GM23338 (cell line): ENCODE measurements at regions not wholly inside any gene's neighbourhood (a gene's known extent, or its start where the extent isn't known, plus 50 kb on each side); places are given as distances from the start of the nearest gene placed in this dataset.
"Not testable (repeated sequence)": the region's sequence is repeated elsewhere in the genome, so short reads cannot be mapped to it uniquely, and the experiment has no call there.

Experiments used
- ATAC-seq: fragments of 200-7000 bp; cut with Tn5 transposase; 3 replicates; pipeline ENCODE4 v1.9.1; 2020
- DNase-seq: peaks from one replicate; pipeline ENCODE4 v3.0.0-alpha.2; 2015; ENCODE audit warnings: low spot score
- H2AFZ ChIP-seq: fragments of 200-600 bp; sonication (generic); 2 replicates; pipeline ENCODE4 v1.8.0; 2016; ENCODE audit warnings: antibody characterized with exemption, mild to moderate bottlenecking, moderate library complexity
- H3F3A ChIP-seq: fragments of 200-600 bp; sonication (generic); replicated peaks from 2 replicates; pipeline ENCODE4 v1.8.0; 2017; ENCODE audit warnings: antibody characterized with exemption, mixed run types, low read depth
- H3K27ac ChIP-seq: fragments of 200-600 bp; sonication (generic); 2 replicates; pipeline ENCODE4 v1.6.1; 2016; ENCODE audit warnings: low read depth
- H3K27me3 ChIP-seq: fragments of 200-600 bp; sonication (generic); 2 replicates; pipeline ENCODE4 v1.8.0; 2016; ENCODE audit warnings: mild to moderate bottlenecking, mixed run types, moderate library complexity; ENCODE audit not compliant: insufficient read depth
- H3K36me3 ChIP-seq: fragments of 200-600 bp; sonication (generic); 2 replicates; pipeline ENCODE4 v1.8.0; 2016; ENCODE audit warnings: mild to moderate bottlenecking; ENCODE audit not compliant: insufficient read depth
- H3K4me1 ChIP-seq: fragments of 200-600 bp; sonication (generic); 2 replicates; pipeline ENCODE4 v1.8.0; 2016; ENCODE audit warnings: mild to moderate bottlenecking, moderate library complexity; ENCODE audit not compliant: insufficient read depth
- H3K4me2 ChIP-seq: fragments of 200-600 bp; sonication (generic); 2 replicates; pipeline ENCODE4 v1.7.1; 2017; ENCODE audit warnings: mixed run types
- H3K4me3 ChIP-seq: fragments of 200-600 bp; sonication (generic); 2 replicates; pipeline ENCODE4 v1.6.1; 2016; ENCODE audit warnings: mixed run types
- H3K79me2 ChIP-seq: fragments of 200-600 bp; sonication (generic); replicated peaks from 2 replicates; pipeline ENCODE4 v1.8.0; 2017; ENCODE audit warnings: mild to moderate bottlenecking; ENCODE audit not compliant: insufficient read depth
- H3K9me2 ChIP-seq: fragments of 200-600 bp; sonication (generic); 2 replicates; pipeline ENCODE4 v1.8.0; 2017; ENCODE audit not compliant: insufficient read depth
- H4K20me1 ChIP-seq: fragments of 200-600 bp; sonication (generic); replicated peaks from 2 replicates; pipeline ENCODE4 v1.8.0; 2017; ENCODE audit warnings: mild to moderate bottlenecking; ENCODE audit not compliant: insufficient read depth
- H3K27ac Mint-ChIP-seq: 2 replicates; pipeline ENCODE4 v1.8.0; 2020; ENCODE audit warnings: inconsistent platforms, mild to moderate bottlenecking, moderate library complexity, mixed read lengths
- H3K27me3 Mint-ChIP-seq: 3 replicates; pipeline ENCODE4 v1.8.0; 2022; ENCODE audit warnings: low read depth, mild to moderate bottlenecking, moderate library complexity, mixed read lengths, inconsistent platforms; ENCODE audit not compliant: insufficient read depth, poor library complexity
- H3K36me3 Mint-ChIP-seq: 3 replicates; pipeline ENCODE4 v1.8.0; 2021; ENCODE audit warnings: low read depth, mild to moderate bottlenecking, inconsistent platforms, moderate library complexity, mixed read lengths
- H3K4me1 Mint-ChIP-seq: 3 replicates; pipeline ENCODE4 v1.8.0; 2020; ENCODE audit warnings: mild to moderate bottlenecking, inconsistent platforms, mixed read lengths
- H3K4me3 Mint-ChIP-seq: 3 replicates; pipeline ENCODE4 v1.8.0; 2021; ENCODE audit warnings: moderate library complexity, mild to moderate bottlenecking, inconsistent platforms, mixed read lengths
- H3K9me3 Mint-ChIP-seq: 3 replicates; pipeline ENCODE4 v1.8.0; 2020; ENCODE audit warnings: moderate library complexity, mild to moderate bottlenecking, inconsistent platforms, mixed read lengths
- ETS1 ChIP-seq: IDR thresholded peaks from 2 replicates; pipeline ENCODE4 v1.6.1; 2016; ENCODE audit warnings: antibody characterized with exemption
- EZH2 ChIP-seq: fragments of 200-600 bp; sonication (generic); IDR thresholded peaks from one replicate; pipeline ENCODE4 v1.8.0; 2017; ENCODE audit warnings: antibody characterized with exemption, mild to moderate bottlenecking, low read depth; ENCODE audit not compliant: unreplicated experiment
- POLR2AphosphoS5 ChIP-seq: IDR thresholded peaks from 2 replicates; pipeline ENCODE4 v1.6.1; 2016; ENCODE audit warnings: antibody characterized with exemption, low read depth
- ZNF114 ChIP-seq: fragments of 250-450 bp; sonication (Bioruptor Pico); IDR thresholded peaks from 2 replicates; pipeline ENCODE4 v1.5.0; 2020; ENCODE audit warnings: mild to moderate bottlenecking, moderate library complexity
- ZNF462 ChIP-seq: fragments of 250-450 bp; sonication (Bioruptor Pico); IDR thresholded peaks from 2 replicates; pipeline ENCODE4 v1.5.0; 2020; ENCODE audit warnings: mild to moderate bottlenecking, moderate library complexity

DNA sequence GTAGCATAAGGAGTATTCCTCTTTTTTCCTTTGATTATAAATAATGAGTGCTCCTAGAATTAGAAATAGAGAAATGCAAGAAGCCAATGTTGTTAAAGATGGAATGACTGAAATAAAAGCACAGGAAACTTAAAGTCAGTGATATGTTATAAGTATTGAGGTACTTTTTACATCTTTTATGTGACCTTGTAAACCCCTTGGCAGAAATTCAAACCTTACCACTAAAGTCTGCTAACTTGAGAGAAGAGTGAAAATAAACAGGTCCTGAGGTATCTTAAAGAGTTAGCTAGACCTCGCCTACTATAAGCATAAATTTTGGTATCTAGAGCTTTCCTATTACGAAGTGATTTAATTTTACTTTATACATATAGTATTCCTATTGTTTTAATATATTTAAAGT lies 188.2 kb downstream of the DKK1 start (continued):
- TF ChIP-seq ZNF462 (CRISPR knock-in tag), result no peak
- TF ChIP-seq ETS1, result no peak
- TF ChIP-seq POLR2AphosphoS5, result no peak
- no peak for TF ChIP-seq EZH2
- TF ChIP-seq ZNF114 (CRISPR knock-in tag), result no peak

GRCh38 chr10:52505341-52505740 lies 191.3 kb downstream of the DKK1 start:
- not testable (repeated sequence) for H3K4me2 ChIP-seq, H3K4me1 Mint-ChIP-seq, ATAC-seq, DNase-seq, H3K27me3 Mint-ChIP-seq, H4K20me1 ChIP-seq, H3K27ac Mint-ChIP-seq, H3K9me2 ChIP-seq, H3F3A ChIP-seq, H3K4me3 Mint-ChIP-seq, H3K79me2 ChIP-seq, H3K4me1 ChIP-seq, H2AFZ ChIP-seq, H3K4me3 ChIP-seq, H3K27me3 ChIP-seq, H3K27ac ChIP-seq
- Mint-ChIP-seq H3K36me3 (peaks cover 28% of the 10 kb centered on the region), H3K9me3 (peaks cover 68% of the 10 kb centered on the region)
- H3K36me3 ChIP-seq, result peaks cover 28% of the 10 kb centered on the region; the same call in 1 of the 2 replicates
